Heart left ventricle (tissue), 16 donors: ENCODE measurements at regions not wholly inside any gene's neighbourhood (a gene's known extent, or its start where the extent isn't known, plus 50 kb on each side); places are given as distances from the start of the nearest gene placed in this dataset.

Experiments
- ATAC-seq, 4 donors: fragments of 200-7000 bp; cut with Tn5 transposase; one replicate each; pipeline ENCODE4 v1.9.1; 2020 to 2022; ENCODE audit warnings: moderate library complexity in 4 of 4, mild to moderate bottlenecking in 3 of 4, moderate number of reproducible peaks in 1 of 4
- DNase-seq, 5 donors: peaks; one replicate each; pipeline ENCODE4 v3.0.0-alpha.2; 2020
- H3K27ac ChIP-seq, 12 donors: fragments of 200-600 bp; sonication (generic) in 4 of 12; one replicate each; pipeline versions ENCODE4 v1.5.0 to v1.8.0; 2016 to 2022; ENCODE audit warnings: mild to moderate bottlenecking in 2 of 12
- H3K27me3 ChIP-seq, 9 donors: fragments of 200-600 bp; sonication (generic) in 2 of 9; one replicate each; pipeline versions ENCODE4 v1.5.1 to v1.8.0; 2016 to 2022; ENCODE audit warnings: mild to moderate bottlenecking in 3 of 9
- H3K36me3 ChIP-seq, 9 donors: fragments of 200-600 bp; sonication (generic) in 2 of 9; one replicate each; pipeline versions ENCODE4 v1.5.0 to v1.8.0; 2018 to 2022; ENCODE audit warnings: mild to moderate bottlenecking in 2 of 9
- H3K4me1 ChIP-seq, 12 donors: fragments of 200-600 bp; sonication (generic) in 4 of 12; one replicate each; pipeline versions ENCODE4 v1.5.0 to v1.8.0; 2016 to 2022; ENCODE audit warnings: mild to moderate bottlenecking in 3 of 12
- H3K4me3 ChIP-seq, 12 donors: fragments of 200-600 bp; sonication (generic) in 4 of 12; one replicate each; pipeline versions ENCODE4 v1.5.0 to v1.8.0; 2017 to 2022; ENCODE audit warnings: mild to moderate bottlenecking in 9 of 12, moderate library complexity in 4 of 12
- H3K9me3 ChIP-seq, 12 donors: fragments of 200-600 bp; sonication (generic) in 4 of 12; one replicate each; pipeline versions ENCODE4 v1.5.0 to v1.8.0; 2016 to 2022; ENCODE audit warnings: mild to moderate bottlenecking in 1 of 12
- CTCF ChIP-seq, 12 donors: fragments of 200-600 bp; sonication (generic) in 4 of 12; IDR thresholded peaks; one replicate each; pipeline versions ENCODE4 v1.5.0 to v1.8.0; 2018 to 2022; ENCODE audit warnings: antibody characterized with exemption in 12 of 12, mild to moderate bottlenecking in 5 of 12
- POLR2A ChIP-seq, 2 donors: fragments of 450-650 bp; IDR thresholded peaks; one replicate each; pipeline ENCODE4 v1.6.1; 2017; ENCODE audit warnings: antibody characterized with exemption in 2 of 2, mild to moderate bottlenecking in 2 of 2, moderate library complexity in 2 of 2
- WGBS, 4 donors: extraction: QIAGEN DNeasy Blood & Tissue Kit in 2 of 4; methylation state at CpG; one replicate each; pipeline versions ENCODE4 v1.1.5 to v1.1.7; 2013 to 2018; 5-methylcytosine and 5-hydroxymethylcytosine counted together
- intact Hi-C, 10 donors: fragments of 100-400 bp; cut with DNase I; formaldehyde crosslinking; loops; one replicate each; pipeline versions ENCODE4 v1.11.1 to v1.14.2; 2022
- donor health status: ischemic (EF 13 %, LVEDD 7.1; RV severe dilation, severe dysfunction).
- donor health status: healthy with polysubstance abuse.
- donor health status: DM: no; HTN: yes; CAD: no.
- donor health status: DM: no; HTN: no; CAD: no.
- donor health status: ischemic (EF 25% LVEDD 6.9; RV normal size, moderate dysfunction).
- donor health status: ischemic (EF 25% LVEDD 5.7; RV mildly dilated, moderate dysfunction).
- donor health status: healthy.
- donor health status: DM: yes; HTN: yes; CAD: no.
- donor health status: ischemic (EF 35%, LVEDD 5.7; RV mildly dilated, moderate dysfunction).
- donor health status: nonischemic (EF 11% LVEDD 7.7; RV severe dilation, severe dysfunction).
- donor health status: DM: yes; HTN: yes; CAD: no.
- donor health status: PGD.
- donor health status: ischemic (EF 29% LVEDD 5.4; RV normal size, mild dysfunction).
- donor health status: nonischemic (EF 23%, LVEDD 6.1; RV moderate dilation, normal function).

GRCh38 chr6:74939721-74940620, 265.9 kb downstream of the COL12A1 start:
- Histone ChIP-seq H3K27me3 (no peaks in the 10 kb centered on the region), H3K4me1 (no peaks in the 10 kb centered on the region), H3K4me3 (no peak overlapping the region), H3K27ac (no peak overlapping the region), H3K36me3 (no peaks in the 10 kb centered on the region), H3K9me3 (peaks cover 0 to 5% (median 0%) of the 10 kb centered on the region in 12 donors)
- intact Hi-C loops: no loop called here
- ATAC-seq (no peak), DNase-seq (no peak)
- TF ChIP-seq CTCF (IDR thresholded peaks at IDR 0.05) (no peak), POLR2A (IDR thresholded peaks at IDR 0.05) (no peak)
- WGBS, 4 donors: 63 to 75% (median 73%) methylated on average over 4 of the region's 4 CpGs

GRCh38 chr6:74939151-74939708, 266.6 kb downstream of the COL12A1 start:
- intact Hi-C loops: no loop called here
- Histone ChIP-seq H3K27ac (no peak overlapping the region), H3K27me3 (no peaks in the 10 kb centered on the region), H3K36me3 (no peaks in the 10 kb centered on the region), H3K4me1 (no peaks in the 10 kb centered on the region), H3K4me3 (no peak overlapping the region), H3K9me3 (peaks cover 0 to 5% (median 0%) of the 10 kb centered on the region in 12 donors)
- WGBS, 4 donors: 57 to 63% (median 61%) methylated on average over 2 of the region's 2 CpGs
- no peak for TF ChIP-seq POLR2A (IDR thresholded peaks at IDR 0.05)
- DNase-seq: no peak
- no peak for ATAC-seq

- Histone ChIP-seq H3K36me3 (no peaks in the 10 kb centered on the region), H3K9me3 (peaks cover 0 to 5% (median 0%) of the 10 kb centered on the region in 12 donors), H3K27ac (no peak overlapping the region), H3K4me1 (no peaks in the 10 kb centered on the region), H3K27me3 (no peaks in the 10 kb centered on the region), H3K4me3 (no peak overlapping the region)
- intact Hi-C loops: no loop called here
- no peak for DNase-seq
- TF ChIP-seq POLR2A (IDR thresholded peaks at IDR 0.05): no peak
- TF ChIP-seq CTCF (IDR thresholded peaks at IDR 0.05): no peak
- no peak for ATAC-seq
Observed at GRCh38 chr6:74937936-74938335, 267.9 kb downstream of the COL12A1 start.

DNA sequence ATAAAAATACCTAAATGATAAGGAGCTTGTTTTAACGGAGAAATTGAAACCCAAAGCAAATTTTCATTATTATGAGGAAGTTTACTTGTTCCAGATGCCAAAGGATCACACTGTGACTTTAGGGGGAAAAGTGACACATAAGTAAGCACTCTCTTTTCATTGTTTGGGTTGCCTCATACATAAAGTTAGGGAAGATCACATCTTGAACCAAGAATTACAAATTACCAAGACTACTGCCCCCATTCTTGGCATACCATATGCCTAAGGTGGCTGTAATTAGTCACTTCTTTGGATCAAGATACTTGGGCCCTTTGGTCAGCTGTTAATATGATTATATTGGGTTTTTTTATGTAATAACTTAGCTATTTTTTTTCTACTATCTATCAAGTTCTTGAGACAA, 269.0 kb downstream of the COL12A1 start:
- H3K27me3 ChIP-seq: no peaks in the 10 kb centered on the region
- TF ChIP-seq POLR2A (IDR thresholded peaks at IDR 0.05) (no peak), CTCF (IDR thresholded peaks at IDR 0.05) (no peak)
- peaks cover 0 to 5% (median 0%) of the 10 kb centered on the region in 12 donors for H3K9me3 ChIP-seq
- intact Hi-C loops: no loop called here
- no peaks in the 10 kb centered on the region for H3K36me3 ChIP-seq
- no peak overlapping the region for H3K27ac ChIP-seq
- DNase-seq: no peak
- H3K4me1 ChIP-seq: no peaks in the 10 kb centered on the region
- ATAC-seq: no peak
- WGBS, 4 donors: 48 to 61% (median 59%) methylated on average over 1 of the region's 1 CpG
- H3K4me3 ChIP-seq: no peak overlapping the region
